ENCODE measurements at regions not wholly inside any gene's neighbourhood (a gene's known extent, or its start where the extent isn't known, plus 50 kb on each side); places are given as distances from the start of the nearest gene placed in this dataset.

DNA sequence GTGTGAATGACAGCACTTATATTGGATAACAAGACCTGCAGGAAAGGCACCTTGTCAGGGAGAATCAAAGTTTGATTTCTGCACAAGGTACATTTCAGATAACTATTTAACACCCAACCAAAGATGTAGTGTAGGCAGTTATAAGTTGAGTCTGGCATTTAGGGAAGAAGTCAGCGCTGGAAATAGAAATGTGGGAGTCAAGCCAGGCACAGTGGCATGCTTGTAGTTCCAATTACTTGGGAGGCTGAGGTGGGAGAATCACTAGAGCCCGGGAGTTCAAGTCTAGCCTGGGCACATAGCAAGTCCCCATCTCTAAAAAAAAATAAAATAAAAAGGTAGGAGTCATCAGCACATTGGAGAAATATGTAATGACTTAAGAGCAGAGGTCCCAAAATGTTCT, 295.1 kb downstream of the ZNF674 start:
- no peak for DNase-seq
- no peak for ATAC-seq (ENCODE audit: low read depth)
- no peaks in the 10 kb centered on the region for H3K36me3 ChIP-seq (ENCODE audit: control insufficient read depth, insufficient read depth, low read length)
- no peaks in the 10 kb centered on the region for H4K20me1 ChIP-seq (ENCODE audit: insufficient read depth, low read length)
- no peak overlapping the region for H4K8ac ChIP-seq (ENCODE audit: low read depth in 2 of 2, low read length in 2 of 2)
- no TSS peak for BruUV-seq (replicated peaks)
- ChIA-PET POLR2A (ENCODE audit: unreplicated experiment) (no interaction called here), CTCF (no interaction called here)
- H3K27me3 ChIP-seq (ENCODE audit: control insufficient read depth, insufficient read depth, low read length), result peaks cover 3% of the 10 kb centered on the region; the same call in 1 of the 2 replicates
- H4K91ac ChIP-seq (ENCODE audit: insufficient read depth, low read depth, low read length), result no peak overlapping the region
- no peak overlapping the region for H2AK5ac ChIP-seq (ENCODE audit: low read depth, low read length)
- in situ Hi-C loops (cut with MboI; ENCODE audit: low sequenced_read_pairs), result no loop called here
- no CpG with 5 or more reads among the region's 2 CpGs for WGBS, 2 experiments (ENCODE audit: extremely low coverage in 2 of 2, insufficient read length in 1 of 2)
- no peaks in the 10 kb centered on the region for H3K4me1 ChIP-seq (ENCODE audit: control insufficient read depth, insufficient read depth, low read length)
- no peak overlapping the region for H2AK9ac ChIP-seq (replicated peaks; ENCODE audit: low read depth, low read length, poor library complexity)
- H2BK5ac ChIP-seq (ENCODE audit: low read depth, low read length, poor library complexity, severe bottlenecking), result no peak overlapping the region
- H3K23ac ChIP-seq (ENCODE audit: low read depth, low read length), result no peak overlapping the region
- no peak overlapping the region for H3K4me2 ChIP-seq (ENCODE audit: low read depth, low read length)
- no peak overlapping the region for H2AFZ ChIP-seq (replicated peaks; ENCODE audit: low read length, poor library complexity)
- dilution Hi-C loops (cut with HindIII; ENCODE audit: low sequenced_read_pairs, unreplicated experiment), result no loop called here
- no peak overlapping the region for H2BK15ac ChIP-seq (ENCODE audit: low read depth, low read length)
- H3K4me3 ChIP-seq (ENCODE audit: insufficient read depth, low read depth, low read length), result no peak overlapping the region
- H3K79me1 ChIP-seq (ENCODE audit: low read depth in 1 of 2, low read length in 2 of 2), result no peaks in the 10 kb centered on the region
- H4K5ac ChIP-seq (ENCODE audit: low read depth, low read length), result no peak overlapping the region
- no peaks in the 10 kb centered on the region for H3K9me3 ChIP-seq (ENCODE audit: control insufficient read depth, insufficient read depth, low read length)
- no peak overlapping the region for H3K18ac ChIP-seq (ENCODE audit: low read depth, low read length)
- no peak overlapping the region for H3K14ac ChIP-seq (replicated peaks; ENCODE audit: low read depth, low read length)
- intact Hi-C loops (cut with micrococcal nuclease), result no loop called here
- no peak overlapping the region for H2BK20ac ChIP-seq (ENCODE audit: low read depth, low read length)
- H3K9me1 ChIP-seq (ENCODE audit: insufficient read depth, low read length), result no peaks in the 10 kb centered on the region
- TF ChIP-seq CHD1 (IDR thresholded peaks at IDR 0.05; ENCODE audit: low read depth, low read length) (no peak), NFE2L2 (IDR thresholded peaks at IDR 0.05; ENCODE audit: low read depth, low read length) (no peak), CEBPB (IDR thresholded peaks at IDR 0.05; ENCODE audit: low read depth, low read length) (no peak), FOS (IDR thresholded peaks at IDR 0.05; ENCODE audit: low read depth, low read length) (no peak), RCOR1 (IDR thresholded peaks at IDR 0.05; ENCODE audit: insufficient replicate concordance, low read length) (no peak), RAD21 (IDR thresholded peaks at IDR 0.05; ENCODE audit: low read length) (no peak), POLR2A (IDR thresholded peaks at IDR 0.05; ENCODE audit: low read depth, low read length) (no peak), RFX5 (IDR thresholded peaks at IDR 0.05; ENCODE audit: low read depth, low read length) (no peak), SMC3 (IDR thresholded peaks at IDR 0.05; ENCODE audit: low read depth, low read length) (no peak), MAFK (IDR thresholded peaks at IDR 0.05; ENCODE audit: low read depth, low read length) (no peak), MXI1 (IDR thresholded peaks at IDR 0.05; ENCODE audit: borderline replicate concordance, low read depth, low read length) (no peak)
- TF ChIP-seq, protein P1, sequence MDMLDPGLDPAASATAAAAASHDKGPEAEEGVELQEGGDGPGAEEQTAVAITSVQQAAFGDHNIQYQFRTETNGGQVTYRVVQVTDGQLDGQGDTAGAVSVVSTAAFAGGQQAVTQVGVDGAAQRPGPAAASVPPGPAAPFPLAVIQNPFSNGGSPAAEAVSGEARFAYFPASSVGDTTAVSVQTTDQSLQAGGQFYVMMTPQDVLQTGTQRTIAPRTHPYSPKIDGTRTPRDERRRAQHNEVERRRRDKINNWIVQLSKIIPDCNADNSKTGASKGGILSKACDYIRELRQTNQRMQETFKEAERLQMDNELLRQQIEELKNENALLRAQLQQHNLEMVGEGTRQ (IDR thresholded peaks at IDR 0.05; ENCODE audit: low read depth, low read length), result no peak
- TF ChIP-seq, protein P2, sequence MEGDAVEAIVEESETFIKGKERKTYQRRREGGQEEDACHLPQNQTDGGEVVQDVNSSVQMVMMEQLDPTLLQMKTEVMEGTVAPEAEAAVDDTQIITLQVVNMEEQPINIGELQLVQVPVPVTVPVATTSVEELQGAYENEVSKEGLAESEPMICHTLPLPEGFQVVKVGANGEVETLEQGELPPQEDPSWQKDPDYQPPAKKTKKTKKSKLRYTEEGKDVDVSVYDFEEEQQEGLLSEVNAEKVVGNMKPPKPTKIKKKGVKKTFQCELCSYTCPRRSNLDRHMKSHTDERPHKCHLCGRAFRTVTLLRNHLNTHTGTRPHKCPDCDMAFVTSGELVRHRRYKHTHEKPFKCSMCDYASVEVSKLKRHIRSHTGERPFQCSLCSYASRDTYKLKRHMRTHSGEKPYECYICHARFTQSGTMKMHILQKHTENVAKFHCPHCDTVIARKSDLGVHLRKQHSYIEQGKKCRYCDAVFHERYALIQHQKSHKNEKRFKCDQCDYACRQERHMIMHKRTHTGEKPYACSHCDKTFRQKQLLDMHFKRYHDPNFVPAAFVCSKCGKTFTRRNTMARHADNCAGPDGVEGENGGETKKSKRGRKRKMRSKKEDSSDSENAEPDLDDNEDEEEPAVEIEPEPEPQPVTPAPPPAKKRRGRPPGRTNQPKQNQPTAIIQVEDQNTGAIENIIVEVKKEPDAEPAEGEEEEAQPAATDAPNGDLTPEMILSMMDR (conservative IDR thresholded peaks at IDR 0.05; ENCODE audit: low read depth, low read length), result no peak
- TF ChIP-seq, protein P3, sequence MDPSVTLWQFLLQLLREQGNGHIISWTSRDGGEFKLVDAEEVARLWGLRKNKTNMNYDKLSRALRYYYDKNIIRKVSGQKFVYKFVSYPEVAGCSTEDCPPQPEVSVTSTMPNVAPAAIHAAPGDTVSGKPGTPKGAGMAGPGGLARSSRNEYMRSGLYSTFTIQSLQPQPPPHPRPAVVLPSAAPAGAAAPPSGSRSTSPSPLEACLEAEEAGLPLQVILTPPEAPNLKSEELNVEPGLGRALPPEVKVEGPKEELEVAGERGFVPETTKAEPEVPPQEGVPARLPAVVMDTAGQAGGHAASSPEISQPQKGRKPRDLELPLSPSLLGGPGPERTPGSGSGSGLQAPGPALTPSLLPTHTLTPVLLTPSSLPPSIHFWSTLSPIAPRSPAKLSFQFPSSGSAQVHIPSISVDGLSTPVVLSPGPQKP (IDR thresholded peaks at IDR 0.05; ENCODE audit: borderline replicate concordance, low read depth, low read length), result no peak
- no peak overlapping the region for H3K27ac ChIP-seq (ENCODE audit: insufficient read depth, low read length)
- no peak overlapping the region for H3K9ac ChIP-seq (ENCODE audit: low read depth, low read length)
- no peak overlapping the region for H2BK120ac ChIP-seq (ENCODE audit: low read depth, low read length)
- no peak overlapping the region for H3K4ac ChIP-seq (ENCODE audit: low read depth, low read length)
- H3K56ac ChIP-seq (ENCODE audit: extremely low read depth, insufficient read depth, low read length), result no peak overlapping the region

Data from IMR-90 (cell line).